H1 (cell line): ENCODE measurements at regions not wholly inside any gene's neighbourhood (a gene's known extent, or its start where the extent isn't known, plus 50 kb on each side); places are given as distances from the start of the nearest gene placed in this dataset.

Experiments
- CTCF ChIA-PET: fragments of 300-600 bp; sonication (Branson Sonifier 250); formaldehyde crosslinking; loops from one replicate; lab custom pipeline; 2021; ENCODE audit not compliant: partially characterized antibody; lab: Charles Lee
- POLR2A ChIA-PET: fragments of 300-600 bp; sonication (Branson Sonifier 250); formaldehyde crosslinking; loops from one replicate; lab custom pipeline; 2021; ENCODE audit warnings: inconsistent platforms; ENCODE audit not compliant: partially characterized antibody; lab: Charles Lee
- DNase-seq, 2 experiments: peaks; one replicate each; pipeline versions ENCODE4 v3.0.0 to v3.0.0-alpha.2; 2010 to 2022; ENCODE audit warnings: low spot score in 2 of 2, low read depth in 1 of 2, mixed read lengths in 1 of 2
- FAIRE-seq: peaks from 2 replicates; lab custom pipeline; 2011; peaks lifted over from hg19 to GRCh38; lab: Jason Lieb, UNC
- H2AFZ ChIP-seq: 2 replicates; pipeline ENCODE4 v1.8.1; 2012; ENCODE audit warnings: low read length, inconsistent platforms
- H2AK5ac ChIP-seq: 2 replicates; pipeline ENCODE4 v1.6.1; 2013; ENCODE audit warnings: low read depth, low read length
- H2BK120ac ChIP-seq: replicated peaks from 2 replicates; pipeline ENCODE3; 2013; ENCODE audit warnings: low read depth, low read length, inconsistent platforms
- H2BK12ac ChIP-seq: 2 replicates; pipeline ENCODE4 v1.6.1; 2013; ENCODE audit warnings: low read depth, low read length
- H2BK15ac ChIP-seq: 2 replicates; pipeline ENCODE4 v1.6.1; 2013; ENCODE audit warnings: low read length
- H2BK20ac ChIP-seq: 2 replicates; pipeline ENCODE4 v1.6.1; 2013; ENCODE audit warnings: low read length
- H2BK5ac ChIP-seq: 2 replicates; pipeline ENCODE4 v1.6.1; 2013; ENCODE audit warnings: low read depth, low read length
- H3K14ac ChIP-seq: 2 replicates; pipeline ENCODE4 v1.6.1; 2013; ENCODE audit warnings: inconsistent platforms; ENCODE audit not compliant: insufficient read length
- H3K18ac ChIP-seq: 2 replicates; pipeline ENCODE4 v1.6.1; 2013; ENCODE audit warnings: low read length; ENCODE audit errors: extremely low read depth
- H3K23ac ChIP-seq: 2 replicates; pipeline ENCODE4 v1.6.1; 2013; ENCODE audit warnings: inconsistent platforms; ENCODE audit not compliant: insufficient read length
- H3K23me2 ChIP-seq: 2 replicates; pipeline ENCODE4 v1.6.1; 2013; ENCODE audit warnings: low read depth, low read length
- H3K27ac ChIP-seq: 2 replicates; pipeline ENCODE4 v1.6.1; 2011; ENCODE audit warnings: low read depth, low read length, inconsistent platforms
- H3K27me3 ChIP-seq, 4 experiments: replicated peaks in 1 of 4; 1 replicate in 1 of 4; 2 replicates in 3 of 4; pipeline versions ENCODE4 v1.6.1 to v1.8.1; 2011 to 2013; ENCODE audit warnings: low read length in 3 of 4, mild to moderate bottlenecking in 3 of 4, inconsistent platforms in 2 of 4, mixed read lengths in 2 of 4, moderate library complexity in 1 of 4; ENCODE audit not compliant: control insufficient read depth in 3 of 4, insufficient read depth in 3 of 4; ENCODE audit errors: extremely low read depth in 1 of 4
- H3K36me3 ChIP-seq, 4 experiments: 2 replicates each; pipeline versions ENCODE4 v1.6.1 to v1.8.1; 2011 to 2013; ENCODE audit warnings: mild to moderate bottlenecking in 4 of 4, low read length in 3 of 4, moderate library complexity in 2 of 4, control low read depth in 1 of 4, inconsistent platforms in 1 of 4; ENCODE audit not compliant: insufficient read depth in 4 of 4, control insufficient read depth in 2 of 4
- H3K4ac ChIP-seq: replicated peaks from 2 replicates; pipeline ENCODE3; 2013; ENCODE audit warnings: low read length, low read depth, mixed read lengths, inconsistent platforms; ENCODE audit not compliant: insufficient read length
- H3K4me1 ChIP-seq, 4 experiments: replicated peaks in 1 of 4; 1 replicate in 1 of 4; 2 replicates in 3 of 4; pipeline versions ENCODE4 v1.6.1 to v1.8.1; 2011 to 2013; ENCODE audit warnings: low read length in 3 of 4, inconsistent platforms in 2 of 4, mixed read lengths in 1 of 4; ENCODE audit not compliant: insufficient read depth in 4 of 4, control insufficient read depth in 3 of 4
- H3K4me2 ChIP-seq, 2 experiments: 2 replicates each; pipeline versions ENCODE4 v1.6.1 to v1.8.1; 2011 to 2013; ENCODE audit warnings: low read depth in 2 of 2, low read length in 2 of 2, control low read depth in 1 of 2, inconsistent platforms in 1 of 2, mild to moderate bottlenecking in 1 of 2; ENCODE audit not compliant: insufficient read depth in 1 of 2
- H3K4me3 ChIP-seq, 4 experiments: fragments of 200-600, 300-600 bp in 1 of 4; sonication (generic), shearing (Covaris generic), sonication (Bioruptor Twin) in 1 of 4; 2 replicates each; pipeline versions ENCODE4 v1.5.1 to v1.8.1; 2011 to 2016; ENCODE audit warnings: low read length in 4 of 4, low read depth in 3 of 4, control low read depth in 2 of 4, inconsistent platforms in 2 of 4, mild to moderate bottlenecking in 2 of 4, mixed read lengths in 1 of 4, moderate library complexity in 1 of 4; ENCODE audit not compliant: insufficient read depth in 2 of 4; ENCODE audit errors: extremely low read depth in 1 of 4
- H3K56ac ChIP-seq: replicated peaks from 2 replicates; pipeline ENCODE3; 2013; ENCODE audit warnings: low read depth, mild to moderate bottlenecking, mixed read lengths, low read length, inconsistent platforms; ENCODE audit not compliant: insufficient read length
- H3K79me1 ChIP-seq: 2 replicates; pipeline ENCODE4 v1.6.1; 2013; ENCODE audit warnings: low read depth, low read length, control low read depth
- H3K79me2 ChIP-seq, 2 experiments: 2 replicates each; pipeline versions ENCODE4 v1.6.1 to v1.8.1; 2012 to 2013; ENCODE audit warnings: low read length in 2 of 2, mild to moderate bottlenecking in 2 of 2, inconsistent platforms in 1 of 2; ENCODE audit not compliant: insufficient read depth in 2 of 2, control insufficient read depth in 1 of 2
- H3K9ac ChIP-seq, 4 experiments: replicated peaks in 1 of 4; 1 replicate in 1 of 4; 2 replicates in 3 of 4; pipeline versions ENCODE4 v1.6.1 to v1.8.1; 2011 to 2013; ENCODE audit warnings: low read depth in 3 of 4, low read length in 3 of 4, control low read depth in 2 of 4, mild to moderate bottlenecking in 2 of 4, moderate library complexity in 2 of 4, inconsistent platforms in 1 of 4; ENCODE audit errors: extremely low read depth in 1 of 4
- H3K9me3 ChIP-seq, 2 experiments: 2 replicates each; pipeline versions ENCODE4 v1.6.1 to v1.8.1; 2012 to 2013; ENCODE audit warnings: mild to moderate bottlenecking in 2 of 2, moderate library complexity in 2 of 2, control low read depth in 1 of 2, inconsistent platforms in 1 of 2, low read depth in 1 of 2, low read length in 1 of 2, mixed read lengths in 1 of 2; ENCODE audit not compliant: insufficient read depth in 2 of 2
- H4K20me1 ChIP-seq, 2 experiments: replicated peaks in 1 of 2; 2 replicates each; pipeline versions ENCODE3 to v1.8.1; 2011 to 2013; ENCODE audit warnings: inconsistent platforms in 2 of 2, low read length in 2 of 2, mild to moderate bottlenecking in 1 of 2; ENCODE audit not compliant: insufficient read depth in 2 of 2, control insufficient read depth in 1 of 2
- H4K5ac ChIP-seq: 2 replicates; pipeline ENCODE4 v1.6.1; 2013; ENCODE audit warnings: low read length, low read depth, mixed read lengths, inconsistent platforms; ENCODE audit not compliant: insufficient read length
- H4K8ac ChIP-seq: 2 replicates; pipeline ENCODE4 v1.8.0; 2013; ENCODE audit warnings: mild to moderate bottlenecking, moderate library complexity, low read length, inconsistent platforms; ENCODE audit not compliant: insufficient read depth; ENCODE audit errors: extremely low read depth
- H4K91ac ChIP-seq: replicated peaks from 2 replicates; pipeline ENCODE3; 2013; ENCODE audit warnings: low read length, mixed read lengths, inconsistent platforms; ENCODE audit not compliant: insufficient read length
- BRCA1 ChIP-seq: IDR thresholded peaks from 2 replicates; pipeline ENCODE4 v1.6.1; 2012; ENCODE audit warnings: low read depth, low read length, improper control_type of control experiment
- HDAC6 ChIP-seq: IDR thresholded peaks from one replicate; pipeline ENCODE4 v1.7.1; 2012; ENCODE audit warnings: low read depth, mild to moderate bottlenecking, inconsistent platforms, low read length, moderate library complexity
- JUND ChIP-seq: IDR thresholded peaks from 2 replicates; pipeline ENCODE4 v1.6.1; 2011; ENCODE audit warnings: mild to moderate bottlenecking, improper control_type of control experiment, low read length
- KDM5A ChIP-seq: fragments of 200-600 bp; IDR thresholded peaks from 2 replicates; pipeline ENCODE4 v1.7.1; 2012; ENCODE audit warnings: mild to moderate bottlenecking, low read length, inconsistent platforms, mixed read lengths
- RFX5 ChIP-seq: IDR thresholded peaks from 2 replicates; pipeline ENCODE4 v1.6.1; 2011; ENCODE audit warnings: low read depth, low read length, improper control_type of control experiment, borderline replicate concordance
- SIN3A ChIP-seq, 2 experiments: IDR thresholded peaks in 1 of 2; conservative IDR thresholded peaks in 1 of 2; 2 replicates each; pipeline ENCODE4 v1.6.1; 2011 to 2012; ENCODE audit warnings: low read length in 2 of 2, improper control_type of control experiment in 1 of 2, low read depth in 1 of 2, mild to moderate bottlenecking in 1 of 2
- TCF12 ChIP-seq: IDR thresholded peaks from 2 replicates; pipeline ENCODE4 v1.6.1; 2011; ENCODE audit warnings: low read depth, mild to moderate bottlenecking, low read length
- WGBS, 2 experiments: shearing (Covaris generic) in 1 of 2; methylation state at CpG; one replicate each; pipeline versions ENCODE4 v1.1.6 to v1.1.7; 2013 to 2015; ENCODE audit warnings: low lambda C conversion rate in 2 of 2, mixed read lengths in 2 of 2, inconsistent platforms in 1 of 2, low coverage in 1 of 2, missing lambda C conversion rate in 1 of 2; ENCODE audit not compliant: insufficient replicate concordance in 2 of 2, insufficient coverage in 1 of 2, insufficient read length in 1 of 2; ENCODE audit errors: extremely low coverage in 1 of 2, missing lambda C conversion rate in 1 of 2; 5-methylcytosine and 5-hydroxymethylcytosine counted together
- TF ChIP-seq, protein P1 (sequence below), 3 experiments: IDR thresholded peaks; 1 replicate in 2 of 3; 2 replicates in 1 of 3; pipeline versions ENCODE4 v1.5.1 to v1.6.1; 2011; ENCODE audit warnings: low read length in 3 of 3, mild to moderate bottlenecking in 3 of 3, inconsistent platforms in 2 of 3, low read depth in 1 of 3, moderate library complexity in 1 of 3; ENCODE audit not compliant: insufficient read depth in 1 of 3; ENCODE audit errors: control extremely low read depth in 1 of 3
- TF ChIP-seq, protein P2 (sequence below): IDR thresholded peaks from 2 replicates; pipeline ENCODE4 v1.6.1; 2011; ENCODE audit warnings: low read depth, mild to moderate bottlenecking, low read length; ENCODE audit not compliant: insufficient read depth

DNA sequence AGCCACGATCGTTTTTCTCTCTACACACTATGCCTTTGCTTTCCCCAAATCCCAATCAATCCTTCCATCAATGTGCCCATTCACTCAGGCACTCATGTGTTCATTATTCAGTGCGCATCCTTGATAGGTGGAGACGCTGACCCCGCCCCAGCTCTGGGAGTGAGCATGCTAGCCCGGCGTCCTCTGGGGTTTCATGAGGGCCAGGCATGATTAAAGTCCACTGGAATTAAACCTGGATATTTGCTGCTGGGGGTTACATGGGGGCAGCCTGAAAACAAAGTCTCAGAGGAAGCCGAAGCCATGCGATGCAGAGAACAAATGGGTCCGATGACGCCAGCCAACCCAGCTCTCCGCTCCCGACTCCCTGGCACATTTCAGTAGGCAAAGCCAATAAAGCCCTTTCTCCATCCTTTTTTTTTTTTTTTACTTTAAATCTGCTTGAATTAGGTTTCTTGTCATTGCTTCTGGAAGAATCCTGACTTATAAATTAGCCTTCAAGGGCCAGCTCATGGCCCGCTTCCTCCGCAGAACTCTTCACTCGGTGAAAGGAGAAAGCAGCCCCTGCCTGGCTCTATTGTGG lies 316.4 kb upstream of the ID2 start:
- no peak overlapping the region for H2BK12ac ChIP-seq
- H4K91ac ChIP-seq: no peak overlapping the region
- H3K27me3 ChIP-seq: no peaks in the 10 kb centered on the region
- no peaks in the 10 kb centered on the region for H4K20me1 ChIP-seq
- H3K79me2 ChIP-seq: no peaks in the 10 kb centered on the region
- H3K4ac ChIP-seq: no peak overlapping the region
- no peak for FAIRE-seq
- H3K18ac ChIP-seq: no peak overlapping the region
- H3K4me3 ChIP-seq: no peak overlapping the region
- H2BK5ac ChIP-seq: no peak overlapping the region
- H2AFZ ChIP-seq: no peak overlapping the region
- no peak overlapping the region for H2BK20ac ChIP-seq
- H3K9ac ChIP-seq: no peak overlapping the region
- no peak overlapping the region for H4K5ac ChIP-seq
- no peaks in the 10 kb centered on the region for H3K79me1 ChIP-seq
- no peak overlapping the region for H3K23ac ChIP-seq
- no peaks in the 10 kb centered on the region for H3K36me3 ChIP-seq
- H2BK120ac ChIP-seq: no peak overlapping the region
- H3K56ac ChIP-seq: no peak overlapping the region
- H3K4me2 ChIP-seq: no peak overlapping the region
- ChIA-PET POLR2A (interaction anchor here (0.6 to 1.8 kb wide), 2 partner anchors 10 to 1405 kb away, joined by 3 read pairs; no protein-coding TSS in a partner anchor), CTCF (interaction anchor here (0.7 to 1.0 kb wide), 3 partner anchors 112 to 508 kb away, joined by 3 read pairs; no protein-coding TSS in a partner anchor)
- no peak overlapping the region for H3K27ac ChIP-seq
- H3K14ac ChIP-seq: no peak overlapping the region
- no peak overlapping the region for H4K8ac ChIP-seq
- no peaks in the 10 kb centered on the region for H3K4me1 ChIP-seq
- no peak overlapping the region for H2BK15ac ChIP-seq
- WGBS, 2 experiments: 96% methylated on average over 16 of the region's 16 CpGs; no CpG with 5 or more reads in 1 of the 2 experiments
- DNase-seq: no peak
- no peaks in the 10 kb centered on the region; the same call in 1 of the 2 replicates for H3K23me2 ChIP-seq
- H3K9me3 ChIP-seq: no peaks in the 10 kb centered on the region
- H2AK5ac ChIP-seq: no peak overlapping the region
- TF ChIP-seq SIN3A (conservative IDR thresholded peaks at IDR 0.05 in 1 of 2, IDR thresholded peaks at IDR 0.05 in 1 of 2; ENCODE audit: low read depth in 1 of 2, low read length in 2 of 2) (no peak), BRCA1 (no peak), KDM5A (no peak), TCF12 (no peak), RFX5 (no peak), HDAC6 (no peak), JUND (no peak)
- TF ChIP-seq, protein P1, sequence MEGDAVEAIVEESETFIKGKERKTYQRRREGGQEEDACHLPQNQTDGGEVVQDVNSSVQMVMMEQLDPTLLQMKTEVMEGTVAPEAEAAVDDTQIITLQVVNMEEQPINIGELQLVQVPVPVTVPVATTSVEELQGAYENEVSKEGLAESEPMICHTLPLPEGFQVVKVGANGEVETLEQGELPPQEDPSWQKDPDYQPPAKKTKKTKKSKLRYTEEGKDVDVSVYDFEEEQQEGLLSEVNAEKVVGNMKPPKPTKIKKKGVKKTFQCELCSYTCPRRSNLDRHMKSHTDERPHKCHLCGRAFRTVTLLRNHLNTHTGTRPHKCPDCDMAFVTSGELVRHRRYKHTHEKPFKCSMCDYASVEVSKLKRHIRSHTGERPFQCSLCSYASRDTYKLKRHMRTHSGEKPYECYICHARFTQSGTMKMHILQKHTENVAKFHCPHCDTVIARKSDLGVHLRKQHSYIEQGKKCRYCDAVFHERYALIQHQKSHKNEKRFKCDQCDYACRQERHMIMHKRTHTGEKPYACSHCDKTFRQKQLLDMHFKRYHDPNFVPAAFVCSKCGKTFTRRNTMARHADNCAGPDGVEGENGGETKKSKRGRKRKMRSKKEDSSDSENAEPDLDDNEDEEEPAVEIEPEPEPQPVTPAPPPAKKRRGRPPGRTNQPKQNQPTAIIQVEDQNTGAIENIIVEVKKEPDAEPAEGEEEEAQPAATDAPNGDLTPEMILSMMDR (IDR thresholded peaks at IDR 0.05; ENCODE audit: control extremely low read depth in 1 of 3, insufficient read depth in 1 of 3, low read depth in 1 of 3, low read length in 3 of 3): no peak
- TF ChIP-seq, protein P2, sequence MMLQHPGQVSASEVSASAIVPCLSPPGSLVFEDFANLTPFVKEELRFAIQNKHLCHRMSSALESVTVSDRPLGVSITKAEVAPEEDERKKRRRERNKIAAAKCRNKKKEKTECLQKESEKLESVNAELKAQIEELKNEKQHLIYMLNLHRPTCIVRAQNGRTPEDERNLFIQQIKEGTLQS: no peak
